Erythroblast (primary cell): ENCODE measurements at regions not wholly inside any gene's neighbourhood (a gene's known extent, or its start where the extent isn't known, plus 50 kb on each side); places are given as distances from the start of the nearest gene placed in this dataset.

Experiments
- DNase-seq, 2 experiments: peaks; one replicate each; lab custom pipeline; 2025; lab: John Stamatoyannopoulos, UW
- GATA1 ChIP-seq: IDR thresholded peaks from 2 replicates; pipeline ENCODE4 v1.6.1; 2011; ENCODE audit warnings: low read depth, mild to moderate bottlenecking, control low read depth, low read length, moderate library complexity
- POLR2A ChIP-seq: IDR thresholded peaks from 2 replicates; pipeline ENCODE4 v1.6.1; 2011; ENCODE audit warnings: mild to moderate bottlenecking, low read length

GRCh38 chr2:8170552-8171327, 511.1 kb upstream of the ID2 start:
- TF ChIP-seq POLR2A, result no peak
- TF ChIP-seq GATA1, result no peak
- DNase-seq, result no peak

- no peak for TF ChIP-seq GATA1
- TF ChIP-seq POLR2A, result no peak
These were observed 510.2 kb upstream of the ID2 start for GRCh38 chr2:8171608-8172007.

GRCh38 chr2:8172661-8173060, 509.2 kb upstream of the ID2 start:
- no peak for DNase-seq
- no peak for TF ChIP-seq GATA1
- TF ChIP-seq POLR2A, result no peak

More at GRCh38 chr2:8171608-8172007, 510.2 kb upstream of the ID2 start:
- no peak for DNase-seq

- no peak for DNase-seq
- no peak for TF ChIP-seq POLR2A
- TF ChIP-seq GATA1, result no peak
These were observed 507.1 kb upstream of the ID2 start for GRCh38 chr2:8174641-8175257.

- DNase-seq, result no peak
- TF ChIP-seq POLR2A, result no peak
- no peak for TF ChIP-seq GATA1
These were observed 505.0 kb upstream of the ID2 start for GRCh38 chr2:8176887-8177286.

- no peak for TF ChIP-seq POLR2A
- TF ChIP-seq GATA1, result no peak
- DNase-seq, result no peak
These were observed 504.3 kb upstream of the ID2 start for GRCh38 chr2:8177566-8177965.

- TF ChIP-seq POLR2A (no peak), GATA1 (no peak)
These were observed 502.9 kb upstream of the ID2 start for GRCh38 chr2:8178911-8179310.

GRCh38 chr2:8189316-8189715, 492.5 kb upstream of the ID2 start:
- TF ChIP-seq GATA1 (no peak), POLR2A (no peak)
- peak in 1 of 2 experiments; percentile 10 for DNase-seq

More at GRCh38 chr2:8178911-8179310, 502.9 kb upstream of the ID2 start:
- DNase-seq, result no peak

- TF ChIP-seq GATA1 (no peak), POLR2A (no peak)
- DNase-seq, result no peak
These were observed 491.6 kb upstream of the ID2 start for GRCh38 chr2:8190279-8190678.

GRCh38 chr2:8191427-8191826, 490.4 kb upstream of the ID2 start:
- no peak for TF ChIP-seq POLR2A
- no peak for TF ChIP-seq GATA1
- DNase-seq, result no peak

GRCh38 chr2:8193146-8193545, 488.7 kb upstream of the ID2 start:
- TF ChIP-seq POLR2A (no peak), GATA1 (no peak)
- DNase-seq, result no peak

GRCh38 chr2:8193686-8194615, 487.9 kb upstream of the ID2 start:
- no peak for TF ChIP-seq POLR2A
- TF ChIP-seq GATA1, result no peak
- no peak for DNase-seq

GRCh38 chr2:8195784-8196183, 486.1 kb upstream of the ID2 start:
- DNase-seq, result no peak
- TF ChIP-seq GATA1, result no peak
- TF ChIP-seq POLR2A, result no peak

GRCh38 chr2:8196316-8196715, 485.5 kb upstream of the ID2 start:
- TF ChIP-seq POLR2A (no peak), GATA1 (no peak)
- DNase-seq, result no peak
